ENCODE measurements at regions not wholly inside any gene's neighbourhood (a gene's known extent, or its start where the extent isn't known, plus 50 kb on each side); places are given as distances from the start of the nearest gene placed in this dataset.

- H3K4me3 ChIP-seq (ENCODE audit: low read length): no peak overlapping the region
- DNase-seq (ENCODE audit: low read depth): no peak
- no peak for TF ChIP-seq CTCF (conservative IDR thresholded peaks at IDR 0.05; ENCODE audit: low read depth, low read length)
Measured at GRCh38 chr20:11841972-11842461, 75.7 kb upstream of the BTBD3 start.

GRCh38 chr20:11843289-11843688 lies 74.4 kb upstream of the BTBD3 start:
- no peak for TF ChIP-seq CTCF (conservative IDR thresholded peaks at IDR 0.05; ENCODE audit: low read depth, low read length)
- no peak overlapping the region for H3K4me3 ChIP-seq (ENCODE audit: low read length)
- DNase-seq (ENCODE audit: low read depth): no peak

- DNase-seq (ENCODE audit: low read depth): no peak
- no peak for TF ChIP-seq CTCF (conservative IDR thresholded peaks at IDR 0.05; ENCODE audit: low read depth, low read length)
- H3K4me3 ChIP-seq (ENCODE audit: low read length): no peak overlapping the region
Measured at GRCh38 chr20:11844691-11845090, 73.0 kb upstream of the BTBD3 start.

GRCh38 chr20:11845340-11845739 lies 72.4 kb upstream of the BTBD3 start:
- DNase-seq (ENCODE audit: low read depth): no peak

GRCh38 chr20:11846131-11846530 lies 71.6 kb upstream of the BTBD3 start:
- no peak for TF ChIP-seq CTCF (conservative IDR thresholded peaks at IDR 0.05; ENCODE audit: low read depth, low read length)
- DNase-seq (ENCODE audit: low read depth): no peak

More at GRCh38 chr20:11845340-11845739, 72.4 kb upstream of the BTBD3 start:
- no peak for TF ChIP-seq CTCF (conservative IDR thresholded peaks at IDR 0.05; ENCODE audit: low read depth, low read length)
- no peak overlapping the region for H3K4me3 ChIP-seq (ENCODE audit: low read length)

GRCh38 chr20:11847827-11848226 lies 69.9 kb upstream of the BTBD3 start:
- TF ChIP-seq CTCF (conservative IDR thresholded peaks at IDR 0.05; ENCODE audit: low read depth, low read length): no peak
- H3K4me3 ChIP-seq (ENCODE audit: low read length): no peak overlapping the region
- DNase-seq (ENCODE audit: low read depth): no peak

More at GRCh38 chr20:11846131-11846530, 71.6 kb upstream of the BTBD3 start:
- no peak overlapping the region for H3K4me3 ChIP-seq (ENCODE audit: low read length)

- TF ChIP-seq CTCF (conservative IDR thresholded peaks at IDR 0.05; ENCODE audit: low read depth, low read length): no peak
- no peak overlapping the region for H3K4me3 ChIP-seq (ENCODE audit: low read length)
- DNase-seq (ENCODE audit: low read depth): peak; percentile 47
Measured at GRCh38 chr20:11849270-11849915, 68.3 kb upstream of the BTBD3 start.
